DOHH2 (cell line): ENCODE measurements at regions not wholly inside any gene's neighbourhood (a gene's known extent, or its start where the extent isn't known, plus 50 kb on each side); places are given as distances from the start of the nearest gene placed in this dataset.

Source experiments
- H3F3A ChIP-seq: fragments of 200-600 bp; sonication (generic), shearing (Covaris generic); 2 replicates; pipeline ENCODE4 v1.6.0; 2016; ENCODE audit warnings: antibody characterized with exemption, mild to moderate bottlenecking; ENCODE audit not compliant: control insufficient read depth, insufficient read depth
- H3K27ac ChIP-seq: fragments of 200-600 bp; sonication (generic); 2 replicates; pipeline ENCODE4 v1.5.1; 2014; ENCODE audit warnings: low read depth, mild to moderate bottlenecking, low read length, moderate library complexity
- H3K27me3 ChIP-seq: fragments of 200-600 bp; sonication (generic); 2 replicates; pipeline ENCODE4 v1.6.1; 2014; ENCODE audit warnings: mild to moderate bottlenecking, low read length, mixed read lengths; ENCODE audit not compliant: control insufficient read depth
- H3K36me3 ChIP-seq: fragments of 200-600 bp; sonication (generic); 2 replicates; pipeline ENCODE4 v1.6.1; 2014; ENCODE audit warnings: mild to moderate bottlenecking, low read length, moderate library complexity, mixed read lengths; ENCODE audit not compliant: control insufficient read depth
- H3K4me1 ChIP-seq: fragments of 200-600 bp; sonication (generic); 2 replicates; pipeline ENCODE4 v1.6.1; 2014; ENCODE audit warnings: mild to moderate bottlenecking, low read length, mixed read lengths; ENCODE audit not compliant: control insufficient read depth
- H3K4me2 ChIP-seq: fragments of 200-600 bp; sonication (generic); 2 replicates; pipeline ENCODE4 v1.6.0; 2014; ENCODE audit warnings: mild to moderate bottlenecking, low read length, moderate library complexity
- H3K4me3 ChIP-seq: fragments of 200-600 bp; sonication (generic); 2 replicates; pipeline ENCODE4 v1.5.1; 2014; ENCODE audit warnings: mild to moderate bottlenecking, low read length, mixed read lengths
- H3K79me2 ChIP-seq: fragments of 200-600 bp; sonication (generic); 2 replicates; pipeline ENCODE4 v1.6.1; 2014; ENCODE audit warnings: mild to moderate bottlenecking, low read length, mixed read lengths; ENCODE audit not compliant: control insufficient read depth
- H3K9me2 ChIP-seq: fragments of 200-600 bp; sonication (generic); replicated peaks from 2 replicates; pipeline ENCODE4 v1.6.1; 2014; ENCODE audit warnings: mild to moderate bottlenecking, low read length, mixed read lengths; ENCODE audit not compliant: control insufficient read depth
- H3K9me3 ChIP-seq: fragments of 200-600 bp; sonication (generic); 2 replicates; pipeline ENCODE4 v1.6.1; 2014; ENCODE audit warnings: antibody characterized with exemption, low read length, mixed read lengths; ENCODE audit not compliant: control insufficient read depth, insufficient read depth
- H4K20me1 ChIP-seq: fragments of 200-600 bp; sonication (generic); 2 replicates; pipeline ENCODE4 v1.6.0; 2014; ENCODE audit warnings: low read depth, mild to moderate bottlenecking, antibody characterized with exemption, low read length, moderate library complexity; ENCODE audit not compliant: control insufficient read depth, insufficient read depth
- CTCF ChIP-seq: fragments of 200-600 bp; sonication (generic); IDR thresholded peaks from one replicate; pipeline ENCODE4 v1.5.1; 2014; ENCODE audit warnings: antibody characterized with exemption, mild to moderate bottlenecking, low read depth, low read length; ENCODE audit not compliant: poor library complexity, severe bottlenecking
- EZH2phosphoT487 ChIP-seq: fragments of 200-600 bp; sonication (generic); IDR thresholded peaks from 2 replicates; pipeline ENCODE4 v1.6.1; 2017; ENCODE audit warnings: borderline replicate concordance, mild to moderate bottlenecking, antibody characterized with exemption, low read length, moderate library complexity, mixed read lengths

GRCh38 chr11:20311444-20311843 lies 52.1 kb upstream of the HTATIP2 start:
- TF ChIP-seq CTCF (no peak), EZH2phosphoT487 (no peak)
- no peak overlapping the region for H3K4me3 ChIP-seq
- no peaks in the 10 kb centered on the region for H3K9me3 ChIP-seq
- no peaks in the 10 kb centered on the region for H3K27me3 ChIP-seq
- H3K27ac ChIP-seq: no peak overlapping the region
- no peaks in the 10 kb centered on the region for H3K36me3 ChIP-seq
- H3K4me2 ChIP-seq: no peak overlapping the region
- no peaks in the 10 kb centered on the region for H3K4me1 ChIP-seq
- no peaks in the 10 kb centered on the region for H4K20me1 ChIP-seq
- no peaks in the 10 kb centered on the region for H3K9me2 ChIP-seq
- no peaks in the 10 kb centered on the region for H3F3A ChIP-seq
- no peaks in the 10 kb centered on the region for H3K79me2 ChIP-seq

GRCh38 chr11:20310596-20311394 lies 52.7 kb upstream of the HTATIP2 start:
- no peaks in the 10 kb centered on the region for H3F3A ChIP-seq
- no peaks in the 10 kb centered on the region for H3K36me3 ChIP-seq
- H3K4me3 ChIP-seq: no peak overlapping the region
- H3K9me2 ChIP-seq: no peaks in the 10 kb centered on the region
- TF ChIP-seq EZH2phosphoT487 (no peak), CTCF (no peak)
- H3K4me1 ChIP-seq: no peaks in the 10 kb centered on the region
- H3K27me3 ChIP-seq: no peaks in the 10 kb centered on the region
- no peak overlapping the region for H3K4me2 ChIP-seq
- H4K20me1 ChIP-seq: no peaks in the 10 kb centered on the region
- H3K79me2 ChIP-seq: no peaks in the 10 kb centered on the region
- no peaks in the 10 kb centered on the region for H3K9me3 ChIP-seq
- no peak overlapping the region for H3K27ac ChIP-seq

GRCh38 chr11:20310137-20310536 lies 53.4 kb upstream of the HTATIP2 start:
- H3F3A ChIP-seq: no peaks in the 10 kb centered on the region
- no peak overlapping the region for H3K4me2 ChIP-seq
- H3K9me3 ChIP-seq: no peaks in the 10 kb centered on the region
- no peaks in the 10 kb centered on the region for H4K20me1 ChIP-seq
- H3K36me3 ChIP-seq: no peaks in the 10 kb centered on the region
- no peak overlapping the region for H3K4me3 ChIP-seq
- H3K27ac ChIP-seq: no peak overlapping the region
- no peaks in the 10 kb centered on the region for H3K27me3 ChIP-seq
- H3K4me1 ChIP-seq: no peaks in the 10 kb centered on the region
- TF ChIP-seq CTCF (no peak), EZH2phosphoT487 (no peak)
- no peaks in the 10 kb centered on the region for H3K9me2 ChIP-seq
- no peaks in the 10 kb centered on the region for H3K79me2 ChIP-seq
